Gastrocnemius medialis (tissue), 4 donors: ENCODE measurements at regions not wholly inside any gene's neighbourhood (a gene's known extent, or its start where the extent isn't known, plus 50 kb on each side); places are given as distances from the start of the nearest gene placed in this dataset.

Experiments
- ATAC-seq, 2 donors: fragments of 150-250 bp; one replicate each; pipeline ENCODE4 v1.9.1; 2016
- DNase-seq, 2 donors: peaks; one replicate each; pipeline ENCODE4 v3.0.0-alpha.2; 2019
- H3K27ac ChIP-seq, 4 donors: fragments of 200-600 bp; sonication (generic); 1 replicate in 1 of 4; 2 replicates in 3 of 4; pipeline ENCODE4 v1.5.1; 2016 to 2018; ENCODE audit warnings: mild to moderate bottlenecking in 2 of 4, moderate library complexity in 1 of 4
- H3K27me3 ChIP-seq, 3 donors: fragments of 200-600 bp; sonication (generic) in 2 of 3; 1 replicate in 1 of 3; 2 replicates in 2 of 3; pipeline versions ENCODE4 v1.5.1 to v1.6.0; 2016 to 2019; ENCODE audit warnings: mild to moderate bottlenecking in 1 of 3, moderate library complexity in 1 of 3
- H3K36me3 ChIP-seq, 2 donors: fragments of 200-600 bp; sonication (generic) in 1 of 2; one replicate each; pipeline ENCODE4 v1.5.1; 2017 to 2018
- H3K4me1 ChIP-seq, 2 donors: fragments of 200-600 bp; sonication (generic) in 1 of 2; one replicate each; pipeline ENCODE4 v1.5.1; 2016 to 2017; ENCODE audit warnings: mild to moderate bottlenecking in 2 of 2
- H3K4me3 ChIP-seq, 4 donors: fragments of 200-600 bp; sonication (generic) in 3 of 4; 1 replicate in 1 of 4; 2 replicates in 3 of 4; pipeline ENCODE4 v1.5.1; 2016 to 2019; ENCODE audit warnings: mild to moderate bottlenecking in 2 of 4
- H3K9me3 ChIP-seq, 3 donors: fragments of 200-600 bp; sonication (generic) in 2 of 3; 1 replicate in 1 of 3; 2 replicates in 2 of 3; pipeline ENCODE4 v1.5.1; 2016 to 2019
- CTCF ChIP-seq, 5 experiments: fragments of 450-650 bp in 3 of 5; fragments of 200-600 bp in 2 of 5; sonication (generic) in 2 of 5; IDR thresholded peaks in 4 of 5; conservative IDR thresholded peaks in 1 of 5; 1 replicate in 4 of 5; 2 replicates in 1 of 5; pipeline ENCODE4 v1.5.1; 2016 to 2019; ENCODE audit warnings: antibody characterized with exemption in 5 of 5, mild to moderate bottlenecking in 3 of 5, moderate library complexity in 3 of 5
- POLR2A ChIP-seq, 2 donors: fragments of 450-650 bp; IDR thresholded peaks; one replicate each; pipeline ENCODE4 v1.6.1; 2017; ENCODE audit warnings: antibody characterized with exemption in 2 of 2, mild to moderate bottlenecking in 2 of 2, moderate library complexity in 2 of 2
- in situ Hi-C, 4 donors: fragments of 200-750 bp; cut with MboI; loops; one replicate each; pipeline versions ENCODE4 v1.15.0 to v1.8.0; 2017; ENCODE audit warnings: low sequenced_read_pairs in 4 of 4
- intact Hi-C: fragments of 100-400 bp; cut with DNase I; formaldehyde crosslinking; loops from one replicate; pipeline ENCODE4 v1.15.1; 2023; ENCODE audit warnings: low total_unique reads

- Histone ChIP-seq H3K27me3 (no peaks in the 10 kb centered on the region), H3K9me3 (no peaks in the 10 kb centered on the region), H3K36me3 (no peaks in the 10 kb centered on the region), H3K4me1 (no peaks in the 10 kb centered on the region), H3K27ac (no peak overlapping the region), H3K4me3 (no peak overlapping the region)
- DNase-seq (no peak), ATAC-seq (no peak)
- in situ Hi-C loops: no loop called here
- intact Hi-C loops: no loop called here
- no peak for TF ChIP-seq CTCF (IDR thresholded peaks at IDR 0.05 in 4 of 5, conservative IDR thresholded peaks at IDR 0.05 in 1 of 5)
- no peak for TF ChIP-seq POLR2A (IDR thresholded peaks at IDR 0.05)
Observed at GRCh38 chr10:71902351-71902750, 51.3 kb upstream of the PSAP start.
